ENCODE measurements at regions not wholly inside any gene's neighbourhood (a gene's known extent, or its start where the extent isn't known, plus 50 kb on each side); places are given as distances from the start of the nearest gene placed in this dataset.
"Not testable (repeated sequence)": the region's sequence is repeated elsewhere in the genome, so short reads cannot be mapped to it uniquely, and the experiment has no call there.

- H2AK5ac ChIP-seq (ENCODE audit: low read length); H3K14ac ChIP-seq (ENCODE audit: low read length); H3K4me1 ChIP-seq (ENCODE audit: control insufficient read depth in 1 of 2, insufficient read depth in 2 of 2, low read length in 2 of 2); H3K23ac ChIP-seq (ENCODE audit: low read length); H3K18ac ChIP-seq (ENCODE audit: low read length); H4K12ac ChIP-seq (ENCODE audit: low read depth, low read length); H3K27me3 ChIP-seq (ENCODE audit: insufficient read depth, low read length); H3K4me2 ChIP-seq (ENCODE audit: low read length); H3K9ac ChIP-seq (ENCODE audit: low read length); DNase-seq; H3K9me3 ChIP-seq (ENCODE audit: insufficient read depth, low read depth, low read length); H3K4ac ChIP-seq (ENCODE audit: low read depth, low read length); H3K4me3 ChIP-seq (ENCODE audit: low read depth, low read length); H2BK12ac ChIP-seq (ENCODE audit: low read length); H4K91ac ChIP-seq (ENCODE audit: low read depth, low read length); H3K36me3 ChIP-seq (ENCODE audit: control insufficient read depth in 1 of 2, insufficient read depth in 2 of 2, low read length in 2 of 2); H2BK5ac ChIP-seq (ENCODE audit: low read depth, low read length, poor library complexity); H3K79me1 ChIP-seq (ENCODE audit: low read length); H3K79me2 ChIP-seq (ENCODE audit: control insufficient read depth, insufficient read depth, low read length, poor library complexity); H4K8ac ChIP-seq (ENCODE audit: low read depth, low read length): not testable (repeated sequence)
- peak overlapping the region; percentile 28 for H3K27ac ChIP-seq (ENCODE audit: low read depth, low read length)
- WGBS (ENCODE audit: extremely low coverage, insufficient coverage, insufficient read length) = no CpG with 5 or more reads among the region's 6 CpGs
- H2AFZ ChIP-seq (ENCODE audit: insufficient read depth, low read length, poor library complexity) = peak overlapping the region; percentile 75
- H2BK120ac ChIP-seq (ENCODE audit: insufficient read depth, low read length, poor library complexity) = peak overlapping the region; percentile 41
Measured at GRCh38 chr1:65554086-65554764, 133.8 kb downstream of the LEPR start.

GRCh38 chr1:65554829-65555228 lies 134.4 kb downstream of the LEPR start:
- Histone ChIP-seq H3K79me1 (ENCODE audit: low read length) (peaks cover 6% of the 10 kb centered on the region), H3K9me3 (ENCODE audit: insufficient read depth, low read depth, low read length) (no peaks in the 10 kb centered on the region), H3K27ac (ENCODE audit: low read depth, low read length) (peak overlapping the region; percentile 28)

GRCh38 chr1:65558215-65558614 lies 137.7 kb downstream of the LEPR start:
- H3K9me3 ChIP-seq (ENCODE audit: insufficient read depth, low read depth, low read length) = no peaks in the 10 kb centered on the region
- no peak overlapping the region for H3K9ac ChIP-seq (ENCODE audit: low read length)
- H2AFZ ChIP-seq (ENCODE audit: insufficient read depth, low read length, poor library complexity) = no peak overlapping the region
- no peak overlapping the region for H4K12ac ChIP-seq (ENCODE audit: low read depth, low read length)
- no peak overlapping the region for H2BK120ac ChIP-seq (ENCODE audit: insufficient read depth, low read length, poor library complexity)
- H3K4ac ChIP-seq (ENCODE audit: low read depth, low read length) = no peak overlapping the region
- H2AK5ac ChIP-seq (ENCODE audit: low read length) = no peak overlapping the region
- peaks cover 5 to 9% of the 10 kb centered on the region in 2 experiments for H3K4me1 ChIP-seq (ENCODE audit: control insufficient read depth in 1 of 2, insufficient read depth in 2 of 2, low read length in 2 of 2)
- H2BK5ac ChIP-seq (ENCODE audit: low read depth, low read length, poor library complexity) = no peak overlapping the region
- H3K18ac ChIP-seq (ENCODE audit: low read length) = no peak overlapping the region
- H3K27me3 ChIP-seq (ENCODE audit: insufficient read depth, low read length) = no peaks in the 10 kb centered on the region
- no peak overlapping the region for H2BK12ac ChIP-seq (ENCODE audit: low read length)
- H3K4me2 ChIP-seq (ENCODE audit: low read length) = no peak overlapping the region
- no peak overlapping the region for H3K14ac ChIP-seq (ENCODE audit: low read length)
- H4K8ac ChIP-seq (ENCODE audit: low read depth, low read length) = no peak overlapping the region
- H4K91ac ChIP-seq (ENCODE audit: low read depth, low read length) = no peak overlapping the region
- DNase-seq = no peak
- H3K79me1 ChIP-seq (ENCODE audit: low read length) = peaks cover 4% of the 10 kb centered on the region
- H3K27ac ChIP-seq (ENCODE audit: low read depth, low read length) = no peak overlapping the region
- H3K36me3 ChIP-seq (ENCODE audit: control insufficient read depth in 1 of 2, insufficient read depth in 2 of 2, low read length in 2 of 2) = no peaks in the 10 kb centered on the region
- no peak overlapping the region for H3K23ac ChIP-seq (ENCODE audit: low read length)
- no peaks in the 10 kb centered on the region for H3K79me2 ChIP-seq (ENCODE audit: control insufficient read depth, insufficient read depth, low read length, poor library complexity)
- no peak overlapping the region for H3K4me3 ChIP-seq (ENCODE audit: low read depth, low read length)

More at GRCh38 chr1:65554829-65555228, 134.4 kb downstream of the LEPR start:
- no peak overlapping the region for H3K4ac ChIP-seq (ENCODE audit: low read depth, low read length)
- H4K8ac ChIP-seq (ENCODE audit: low read depth, low read length) = no peak overlapping the region
- H4K12ac ChIP-seq (ENCODE audit: low read depth, low read length) = no peak overlapping the region
- H2AFZ ChIP-seq (ENCODE audit: insufficient read depth, low read length, poor library complexity) = peak overlapping the region; percentile 75
- no peak overlapping the region for H3K9ac ChIP-seq (ENCODE audit: low read length)
- DNase-seq = no peak
- H2BK5ac ChIP-seq (ENCODE audit: low read depth, low read length, poor library complexity) = no peak overlapping the region
- H3K36me3 ChIP-seq (ENCODE audit: control insufficient read depth in 1 of 2, insufficient read depth in 2 of 2, low read length in 2 of 2) = no peaks in the 10 kb centered on the region
- no peaks in the 10 kb centered on the region for H3K79me2 ChIP-seq (ENCODE audit: control insufficient read depth, insufficient read depth, low read length, poor library complexity)
- no peak overlapping the region for H3K4me3 ChIP-seq (ENCODE audit: low read depth, low read length)
- no CpG with 5 or more reads among the region's 8 CpGs for WGBS (ENCODE audit: extremely low coverage, insufficient coverage, insufficient read length)
- no peak overlapping the region for H2BK12ac ChIP-seq (ENCODE audit: low read length)
- no peak overlapping the region for H3K18ac ChIP-seq (ENCODE audit: low read length)
- no peak overlapping the region for H3K14ac ChIP-seq (ENCODE audit: low read length)
- no peak overlapping the region for H2AK5ac ChIP-seq (ENCODE audit: low read length)
- H3K4me2 ChIP-seq (ENCODE audit: low read length) = no peak overlapping the region
- H4K91ac ChIP-seq (ENCODE audit: low read depth, low read length) = no peak overlapping the region
- H3K23ac ChIP-seq (ENCODE audit: low read length) = no peak overlapping the region
- H3K27me3 ChIP-seq (ENCODE audit: insufficient read depth, low read length) = no peaks in the 10 kb centered on the region
- H2BK120ac ChIP-seq (ENCODE audit: insufficient read depth, low read length, poor library complexity) = peak overlapping the region; percentile 41
- peaks cover 5 to 9% of the 10 kb centered on the region in 2 experiments for H3K4me1 ChIP-seq (ENCODE audit: control insufficient read depth in 1 of 2, insufficient read depth in 2 of 2, low read length in 2 of 2)

- Histone ChIP-seq H3K79me2 (ENCODE audit: control insufficient read depth, insufficient read depth, low read length, poor library complexity) (no peaks in the 10 kb centered on the region), H4K12ac (ENCODE audit: low read depth, low read length) (no peak overlapping the region), H3K9ac (ENCODE audit: low read length) (no peak overlapping the region), H4K91ac (ENCODE audit: low read depth, low read length) (no peak overlapping the region), H4K8ac (ENCODE audit: low read depth, low read length) (no peak overlapping the region), H2BK120ac (ENCODE audit: insufficient read depth, low read length, poor library complexity) (no peak overlapping the region), H2AK5ac (ENCODE audit: low read length) (no peak overlapping the region), H3K4ac (ENCODE audit: low read depth, low read length) (no peak overlapping the region), H3K4me2 (ENCODE audit: low read length) (no peak overlapping the region), H3K4me1 (ENCODE audit: control insufficient read depth in 1 of 2, insufficient read depth in 2 of 2, low read length in 2 of 2) (no peaks in the 10 kb centered on the region), H3K9me3 (ENCODE audit: insufficient read depth, low read depth, low read length) (no peaks in the 10 kb centered on the region), H3K23ac (ENCODE audit: low read length) (no peak overlapping the region), H3K4me3 (ENCODE audit: low read depth, low read length) (no peak overlapping the region), H3K36me3 (ENCODE audit: control insufficient read depth in 1 of 2, insufficient read depth in 2 of 2, low read length in 2 of 2) (no peaks in the 10 kb centered on the region), H3K27me3 (ENCODE audit: insufficient read depth, low read length) (no peaks in the 10 kb centered on the region), H2BK12ac (ENCODE audit: low read length) (no peak overlapping the region), H3K79me1 (ENCODE audit: low read length) (no peaks in the 10 kb centered on the region), H3K14ac (ENCODE audit: low read length) (no peak overlapping the region), H2BK5ac (ENCODE audit: low read depth, low read length, poor library complexity) (no peak overlapping the region), H3K18ac (ENCODE audit: low read length) (no peak overlapping the region), H3K27ac (ENCODE audit: low read depth, low read length) (no peak overlapping the region), H2AFZ (ENCODE audit: insufficient read depth, low read length, poor library complexity) (no peak overlapping the region)
- no peak for DNase-seq
- no CpG with 5 or more reads among the region's 7 CpGs for WGBS (ENCODE audit: extremely low coverage, insufficient coverage, insufficient read length)
Measured at GRCh38 chr1:65564493-65564892, 144.0 kb downstream of the LEPR start.
